ENCODE measurements at regions not wholly inside any gene's neighbourhood (a gene's known extent, or its start where the extent isn't known, plus 50 kb on each side); places are given as distances from the start of the nearest gene placed in this dataset.
"Not testable (repeated sequence)": the region's sequence is repeated elsewhere in the genome, so short reads cannot be mapped to it uniquely, and the experiment has no call there.

DNA sequence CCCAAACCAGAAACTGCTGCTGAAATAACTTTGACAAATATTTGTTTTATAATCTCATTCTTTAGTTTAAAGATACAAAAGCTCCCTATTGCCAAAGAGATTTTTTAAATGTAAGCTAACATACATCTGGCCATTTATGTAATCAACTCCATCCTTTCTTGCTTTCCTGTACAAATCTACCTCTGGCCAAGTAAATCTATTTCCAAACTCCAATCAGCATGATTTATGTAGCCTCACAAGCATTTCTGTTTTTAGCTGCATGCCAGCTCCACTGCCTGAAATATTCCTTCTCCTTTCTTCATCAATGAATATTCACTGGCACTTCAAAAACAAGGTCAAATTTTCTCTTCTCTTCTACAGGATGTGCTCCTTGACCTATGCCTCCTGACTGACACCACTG, 80.0 kb downstream of the SHOX2 start:
- no peak for DNase-seq

DNA sequence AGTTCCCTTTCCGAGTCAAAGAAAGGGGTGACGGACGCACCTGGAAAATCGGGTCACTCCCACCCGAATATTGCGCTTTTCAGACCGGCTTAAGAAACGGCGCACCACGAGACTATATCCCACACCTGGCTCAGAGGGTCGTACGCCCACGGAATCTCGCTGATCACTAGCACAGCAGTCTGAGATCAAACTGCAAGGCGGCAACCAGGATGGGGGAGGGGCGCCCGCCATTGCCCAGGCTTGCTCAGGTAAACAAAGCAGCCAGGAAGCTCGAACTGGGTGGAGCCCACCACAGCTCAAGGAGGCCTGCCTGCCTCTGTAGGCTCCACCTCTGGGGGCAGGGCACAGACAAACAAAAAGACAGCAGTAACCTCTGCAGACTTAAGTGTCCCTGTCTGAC, 86.3 kb downstream of the SHOX2 start:
- not testable (repeated sequence) for DNase-seq

DNA sequence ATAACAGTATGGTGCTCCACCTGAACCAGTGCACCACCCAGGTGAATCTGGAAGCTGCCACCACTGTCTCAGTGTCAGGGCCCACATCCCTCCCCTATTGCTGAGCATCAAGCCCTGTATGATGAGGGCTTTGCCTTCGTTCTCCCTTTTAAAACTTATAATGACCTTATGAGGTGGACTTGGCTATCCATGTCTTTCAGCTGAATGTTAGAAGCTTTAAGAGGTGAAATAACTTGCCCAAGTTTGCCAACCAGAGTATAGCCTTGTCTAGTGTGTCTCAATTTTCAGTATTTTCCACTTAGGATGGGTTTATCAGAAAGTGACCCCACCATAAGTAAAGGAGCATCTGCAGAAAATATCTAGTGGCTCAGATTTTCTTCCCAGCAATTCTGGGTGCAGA, 87.8 kb downstream of the SHOX2 start:
- DNase-seq = no peak

DNA sequence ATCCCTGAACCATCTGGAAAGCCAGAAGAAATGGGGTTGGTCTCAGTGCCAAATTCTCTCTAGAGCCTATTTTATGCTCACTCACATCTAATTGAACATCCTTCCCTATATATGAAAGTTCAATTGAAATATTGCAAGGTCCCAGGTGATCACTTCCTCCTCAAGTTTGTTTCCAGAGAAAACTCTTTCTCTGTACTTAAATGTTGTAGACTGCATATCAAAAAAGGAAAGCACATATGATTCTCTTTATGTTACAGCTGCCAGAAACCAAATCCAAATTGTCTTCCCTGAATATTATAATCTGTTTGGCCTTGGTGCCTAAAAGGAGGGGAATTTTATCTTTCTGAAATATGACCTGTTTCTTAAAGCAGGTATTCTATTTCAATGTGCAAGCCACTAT, 93.3 kb downstream of the SHOX2 start:
- no peak for DNase-seq

DNA sequence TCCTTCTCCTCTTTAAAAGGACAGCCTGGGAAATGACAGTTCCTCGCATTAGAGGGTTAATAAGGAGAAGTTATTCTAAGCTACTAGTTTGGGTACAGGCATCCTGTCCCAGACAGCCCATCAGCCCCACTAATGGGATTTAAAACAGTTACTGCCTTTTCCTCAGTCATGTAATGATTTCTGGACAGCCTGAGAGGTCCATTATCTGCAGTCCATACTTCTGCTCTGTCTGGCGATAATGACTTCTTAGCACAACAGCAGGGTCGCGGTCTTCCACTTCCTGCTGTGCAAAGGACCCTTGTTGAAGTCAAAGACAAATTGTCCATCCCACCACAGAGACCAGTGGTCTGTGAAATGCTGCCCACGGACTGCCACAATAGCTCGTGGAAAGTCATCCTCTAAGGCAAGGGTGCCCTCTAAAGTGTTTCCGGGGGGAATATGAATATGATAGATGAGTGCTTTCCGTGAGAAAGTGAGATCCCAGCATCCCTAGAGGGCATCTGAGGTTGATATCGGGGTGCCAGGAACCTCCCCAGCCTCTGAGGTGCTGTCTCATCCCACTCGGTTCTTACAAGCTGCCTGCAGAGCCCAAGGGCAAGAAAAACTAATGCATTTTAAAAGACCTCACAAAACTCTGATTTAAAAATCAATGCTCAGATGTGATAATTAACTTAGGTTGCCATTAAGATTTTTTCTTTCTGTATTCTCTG, 100.7 kb downstream of the SHOX2 start:
- no peak for DNase-seq

DNA sequence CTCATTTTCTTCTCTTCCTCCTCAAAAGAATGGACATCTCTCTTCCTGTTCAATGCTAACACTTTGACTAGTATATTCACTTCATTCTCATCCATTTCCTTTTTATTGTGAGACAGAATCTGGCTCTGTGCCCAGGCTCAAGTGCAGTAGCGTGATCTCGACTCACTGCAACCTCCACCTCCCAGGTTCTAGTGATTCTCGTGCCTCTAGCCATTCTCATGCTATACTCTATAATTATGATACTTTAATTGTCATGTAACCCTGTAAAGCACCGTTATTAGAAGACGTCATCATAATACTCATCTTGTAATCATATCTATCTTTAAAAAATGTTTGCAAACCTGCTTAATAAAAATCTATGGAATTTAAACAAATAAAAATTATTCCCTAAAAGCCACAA, 107.0 kb downstream of the SHOX2 start:
- no peak for DNase-seq

DNA sequence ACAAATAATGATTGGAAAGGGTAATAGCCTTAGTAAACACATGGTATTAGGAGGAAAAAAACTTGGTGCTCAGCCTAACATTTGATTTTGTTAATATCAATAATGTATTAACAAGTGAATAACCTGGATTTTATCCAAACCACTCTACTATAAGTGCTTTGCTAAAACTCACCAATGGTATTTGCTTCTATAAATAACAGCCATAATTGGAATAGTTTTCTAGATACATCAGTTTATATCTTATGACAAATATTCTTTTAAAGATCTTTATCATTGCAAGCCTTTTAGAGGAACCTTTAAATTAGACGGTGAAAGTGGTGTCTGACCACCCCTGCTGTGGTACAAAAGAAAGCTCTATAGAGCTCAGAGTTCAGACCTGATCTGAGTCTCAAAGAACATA, 123.9 kb downstream of the SHOX2 start:
- DNase-seq = no peak

DNA sequence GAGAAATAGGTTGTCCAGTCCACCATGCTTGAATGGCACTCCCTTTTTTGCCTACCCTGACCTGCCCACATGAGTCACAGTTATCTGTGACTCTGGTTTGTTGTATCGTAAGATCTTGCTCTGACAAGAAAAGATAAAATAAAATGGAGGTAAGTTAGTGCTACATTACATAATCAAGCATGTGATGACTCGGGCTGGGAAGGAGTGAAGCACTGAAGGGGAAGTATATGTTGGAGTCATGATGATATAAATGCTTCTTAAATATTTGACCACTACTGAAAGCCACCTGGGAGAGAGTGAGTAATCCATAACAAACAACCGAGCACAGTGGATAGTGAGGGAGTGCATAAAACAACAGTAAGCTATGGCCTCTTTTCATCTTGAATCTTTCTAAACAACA, 124.4 kb downstream of the SHOX2 start:
- DNase-seq = no peak

DNA sequence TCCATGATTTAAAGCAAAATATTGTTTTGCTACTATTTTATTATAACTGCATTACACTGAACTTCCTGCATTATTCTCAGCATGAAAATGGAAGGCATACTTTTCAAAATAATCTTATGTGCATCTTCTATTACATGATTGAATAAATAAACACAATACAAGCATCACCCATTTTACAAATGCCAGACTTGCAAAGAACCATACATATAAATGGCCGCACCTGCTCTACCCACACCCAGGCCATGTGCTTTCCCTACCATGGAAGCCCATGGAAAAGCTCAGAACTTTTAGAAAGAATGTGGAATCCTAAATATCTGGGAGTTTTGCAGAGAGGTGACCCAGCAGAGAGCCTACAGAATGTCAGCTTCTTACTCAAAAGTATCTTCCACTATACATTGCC, 127.2 kb downstream of the SHOX2 start:
- no peak for DNase-seq

DNA sequence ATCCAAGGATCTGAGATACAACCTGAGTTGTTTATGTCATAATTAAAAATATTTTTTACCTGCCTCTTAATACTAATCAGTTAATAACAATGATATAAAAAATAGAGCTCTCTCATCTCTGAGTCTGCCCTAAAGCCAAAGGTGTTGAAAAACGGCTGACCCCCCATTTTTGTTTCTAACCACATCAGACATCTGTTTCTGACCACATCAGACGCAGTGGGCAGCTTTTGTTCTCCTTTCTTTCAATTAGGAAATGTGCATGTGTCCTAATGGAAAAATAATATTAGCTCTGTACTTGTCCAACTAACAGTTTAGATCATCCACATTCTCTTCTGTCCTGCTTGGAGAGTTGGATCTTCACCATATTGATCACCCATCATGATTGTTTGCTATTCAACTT, 144.6 kb downstream of the SHOX2 start:
- DNase-seq = no peak

DNA sequence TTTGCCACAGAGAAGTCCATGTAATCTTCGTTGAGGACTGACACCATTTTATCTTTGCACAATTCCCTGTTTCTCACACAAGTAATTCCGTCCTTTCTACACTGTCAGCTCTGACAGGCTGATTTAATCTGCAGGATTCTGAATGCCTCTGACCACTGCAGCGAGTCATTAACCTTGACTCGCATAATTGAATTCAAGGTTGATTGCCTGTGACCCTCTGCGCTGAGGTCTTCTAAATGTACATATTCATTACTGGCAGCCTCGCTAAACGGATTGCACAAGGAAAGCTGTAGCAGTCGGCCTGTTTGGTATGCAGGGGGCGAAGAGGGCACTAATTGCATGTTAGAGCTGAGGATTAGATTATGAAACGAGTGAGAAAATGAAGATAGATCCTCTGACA, 147.8 kb downstream of the SHOX2 start:
- no peak for DNase-seq

DNA sequence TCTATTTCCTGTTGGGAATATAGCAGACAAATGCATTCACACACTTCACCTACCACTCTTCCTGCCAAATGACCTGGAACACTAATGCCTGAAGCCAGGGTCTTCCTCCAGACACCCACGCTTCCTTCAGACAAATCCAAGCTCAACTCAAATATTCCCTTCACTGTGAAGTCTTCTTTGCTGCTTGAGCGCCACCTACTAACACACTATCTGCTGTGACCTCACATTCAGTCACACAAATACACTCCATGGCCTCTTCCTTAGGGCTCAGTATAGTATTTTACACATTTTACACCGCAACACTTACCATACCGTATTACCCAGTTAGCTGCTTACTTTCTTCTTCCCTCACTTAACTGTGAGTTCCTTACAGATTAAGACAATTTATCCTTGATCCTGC, 149.4 kb downstream of the SHOX2 start:
- no peak for DNase-seq

DNA sequence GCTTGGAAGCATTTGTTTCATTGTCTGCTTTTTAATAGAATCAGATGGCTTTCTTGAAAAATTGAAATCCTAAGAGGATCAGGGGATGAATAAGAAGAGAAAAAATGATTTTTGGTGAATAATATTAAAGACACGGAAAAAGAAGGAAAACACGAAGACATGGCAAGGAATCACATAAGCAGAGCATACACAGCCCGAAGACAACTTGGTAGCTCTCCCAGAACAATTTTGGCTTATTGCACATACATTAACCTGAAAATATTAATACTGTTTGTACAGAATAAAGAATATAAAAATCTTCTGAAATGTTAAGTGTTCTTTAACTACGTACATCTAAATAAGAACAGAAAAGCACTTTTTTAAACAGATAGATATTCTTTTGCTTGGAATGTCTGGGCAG, 150.0 kb downstream of the SHOX2 start:
- no peak for DNase-seq

DNA sequence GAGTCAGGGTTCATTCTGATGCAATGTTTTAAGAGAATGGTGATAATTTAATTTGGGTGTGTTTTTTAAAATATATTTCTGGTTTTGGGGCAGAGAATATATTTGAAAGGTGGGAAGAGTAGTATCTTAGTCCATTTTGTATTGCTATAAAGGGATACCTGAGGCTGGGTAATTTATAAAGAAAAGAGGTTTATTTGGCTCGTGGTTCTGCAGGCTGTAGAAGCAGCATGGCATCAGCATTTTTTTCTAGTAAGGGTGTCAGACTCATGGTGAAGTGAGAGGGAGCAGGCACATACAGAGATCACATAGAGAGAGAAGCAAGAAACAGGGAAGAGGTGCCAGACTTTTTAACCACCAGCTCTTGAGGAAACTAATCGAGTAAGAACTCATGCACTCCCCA, 152.7 kb downstream of the SHOX2 start:
- DNase-seq = no peak

DNA sequence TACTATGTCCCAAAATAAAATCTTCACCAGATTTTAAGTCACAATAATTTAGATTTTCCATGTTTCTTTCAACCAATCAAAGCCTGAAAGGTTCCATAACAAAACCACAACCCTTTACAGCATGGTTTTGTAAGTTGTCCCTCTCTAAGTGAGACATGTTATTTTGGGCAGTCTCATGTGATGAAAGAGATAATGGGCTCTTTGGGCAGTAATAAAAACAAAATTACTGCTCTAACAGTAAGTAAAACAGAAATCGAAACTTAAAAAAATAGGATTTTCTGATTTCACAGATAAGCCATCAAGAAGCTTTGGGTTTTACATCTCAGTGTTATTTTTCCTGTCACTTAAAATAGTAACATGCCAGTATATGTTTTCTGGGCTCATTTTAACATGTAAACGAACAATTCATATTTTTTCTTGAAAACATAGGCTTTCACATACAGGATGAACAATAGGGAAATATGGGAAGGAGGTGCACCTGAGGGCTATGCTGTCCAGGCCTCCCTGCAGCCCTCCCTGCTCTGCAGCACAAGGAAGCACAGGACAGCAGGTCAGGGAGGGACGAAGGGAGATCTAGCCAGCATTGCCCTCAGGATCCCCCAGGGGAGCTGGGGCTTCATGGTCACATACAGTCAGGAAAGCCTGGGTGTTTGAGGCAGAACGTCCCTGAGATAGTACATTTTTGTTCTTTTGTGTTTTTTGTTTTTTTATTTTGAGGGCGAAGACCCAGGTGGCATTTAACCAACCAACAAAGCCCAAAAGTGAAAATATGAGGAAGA, 157.4 kb downstream of the SHOX2 start:
- no peak for DNase-seq

DNA sequence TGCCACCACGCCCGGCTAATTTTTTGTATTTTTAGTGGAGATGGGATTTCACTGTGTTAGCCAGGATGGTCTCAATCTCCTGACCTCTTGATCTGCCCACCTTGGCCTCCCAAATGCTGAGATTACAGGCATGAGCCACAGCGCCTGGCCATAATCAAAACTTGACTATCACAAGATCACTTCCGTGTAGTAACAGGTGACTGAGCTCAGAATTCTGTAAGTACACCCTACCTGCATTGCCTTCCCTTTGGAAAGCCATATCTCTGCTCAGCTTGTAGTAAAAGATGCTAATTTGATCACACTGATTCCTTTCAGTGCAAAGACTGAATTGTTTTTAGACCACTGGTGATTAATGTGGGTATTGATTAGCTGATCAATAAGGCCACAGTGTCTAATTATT, 167.1 kb downstream of the SHOX2 start:
- DNase-seq = no peak

DNA sequence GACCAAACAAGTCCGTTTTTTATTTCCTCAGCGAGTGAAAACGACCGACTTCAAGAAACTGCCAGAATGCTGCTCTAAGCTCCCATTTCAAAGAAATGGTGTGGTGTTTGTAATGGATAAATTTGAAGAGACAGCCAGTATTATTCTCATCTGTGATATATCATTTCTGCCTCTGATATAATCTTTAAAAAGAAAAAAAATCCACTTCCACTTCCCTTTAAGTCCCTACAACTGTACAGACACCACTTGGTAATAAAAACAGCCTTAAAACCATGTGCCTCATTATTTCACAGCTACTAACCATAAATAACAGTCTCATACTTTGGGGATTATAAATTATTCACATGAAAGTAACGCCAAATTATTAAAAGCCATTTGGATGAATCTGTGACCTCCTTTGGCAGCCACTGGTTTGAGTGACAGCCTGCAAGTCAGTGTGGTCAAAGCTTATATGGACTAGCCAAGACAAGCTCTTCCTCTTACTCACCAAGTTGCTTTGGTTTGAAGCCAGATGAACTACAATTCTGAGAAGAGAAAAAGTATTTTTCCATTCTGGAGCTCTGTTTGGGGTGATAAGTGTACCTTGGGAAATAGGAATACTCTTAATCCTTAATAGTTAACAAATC, 168.0 kb downstream of the SHOX2 start:
- no peak for DNase-seq

DNA sequence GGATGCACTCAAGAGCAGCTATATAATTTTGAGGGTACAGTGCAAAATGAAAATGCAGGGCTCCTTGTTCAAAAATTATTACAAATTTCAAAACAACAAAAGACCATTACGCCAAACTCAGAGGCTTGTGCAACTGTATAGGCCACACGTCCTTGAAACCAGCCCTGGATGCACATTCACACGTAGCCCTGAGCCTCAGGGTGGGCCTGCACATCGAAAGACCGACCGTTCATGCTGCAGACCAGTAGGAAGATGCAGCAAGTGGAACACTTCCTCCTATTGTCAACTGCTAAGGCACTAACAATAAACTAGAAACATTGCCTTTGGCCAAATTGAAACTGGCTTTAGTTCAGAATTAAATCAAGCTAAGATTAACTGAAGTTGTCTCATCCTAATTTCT, 174.7 kb downstream of the SHOX2 start:
- DNase-seq = no peak

DNA sequence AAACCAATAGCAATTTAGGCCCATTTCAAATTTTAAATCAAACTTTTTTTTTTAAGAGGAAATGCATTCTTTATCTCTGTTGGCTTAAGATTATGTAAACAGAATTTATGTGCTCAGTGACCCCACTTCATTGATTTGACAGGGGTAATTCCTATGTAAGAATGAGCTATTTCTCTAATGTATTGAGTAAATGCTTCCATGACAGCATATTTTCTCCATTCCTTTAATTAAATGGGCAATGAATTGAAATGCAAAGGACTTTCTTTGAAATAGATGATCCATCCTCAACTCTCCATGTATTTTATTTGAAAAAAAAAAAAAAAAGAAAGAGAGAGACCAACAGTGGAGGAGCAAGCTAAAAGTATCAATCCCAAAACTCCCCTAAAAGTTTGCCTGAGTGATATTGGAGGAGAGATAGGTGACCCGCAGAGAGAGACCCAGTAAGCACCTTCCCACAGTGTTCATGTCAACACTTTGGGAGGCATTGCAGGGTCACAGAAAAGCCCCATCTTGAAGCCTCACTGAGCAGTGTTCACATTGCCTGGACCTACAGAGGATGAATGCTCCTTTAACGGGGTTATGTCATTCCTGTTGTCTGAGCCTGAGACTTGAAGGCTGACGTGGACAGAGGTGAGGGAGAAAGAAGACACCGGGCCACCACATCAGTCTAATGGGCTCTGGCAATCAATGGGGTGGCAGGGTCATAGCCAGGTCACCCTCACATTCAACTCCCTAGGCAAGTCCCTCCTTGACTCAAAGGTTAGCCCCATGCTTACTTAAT, 176.0 kb downstream of the SHOX2 start:
- DNase-seq = no peak

DNA sequence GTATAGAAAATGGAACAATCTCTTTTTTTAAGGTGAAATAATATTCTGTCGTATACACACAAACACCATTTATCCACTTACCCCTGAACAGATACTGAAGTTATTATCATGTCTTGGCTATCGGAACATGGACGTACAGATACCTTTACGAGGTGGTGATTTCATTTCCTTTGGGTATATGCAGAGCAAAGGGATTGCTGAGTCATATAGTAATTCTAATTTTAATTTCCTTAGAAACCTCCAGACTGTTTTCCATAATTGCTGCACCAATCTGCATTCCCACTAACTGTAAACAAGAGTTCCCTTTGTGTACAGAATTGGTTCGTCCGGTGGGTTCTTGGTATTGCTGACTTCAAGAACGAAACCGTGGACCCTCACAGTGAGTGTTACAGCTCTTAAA, 179.4 kb downstream of the SHOX2 start:
- DNase-seq = no peak

DNA sequence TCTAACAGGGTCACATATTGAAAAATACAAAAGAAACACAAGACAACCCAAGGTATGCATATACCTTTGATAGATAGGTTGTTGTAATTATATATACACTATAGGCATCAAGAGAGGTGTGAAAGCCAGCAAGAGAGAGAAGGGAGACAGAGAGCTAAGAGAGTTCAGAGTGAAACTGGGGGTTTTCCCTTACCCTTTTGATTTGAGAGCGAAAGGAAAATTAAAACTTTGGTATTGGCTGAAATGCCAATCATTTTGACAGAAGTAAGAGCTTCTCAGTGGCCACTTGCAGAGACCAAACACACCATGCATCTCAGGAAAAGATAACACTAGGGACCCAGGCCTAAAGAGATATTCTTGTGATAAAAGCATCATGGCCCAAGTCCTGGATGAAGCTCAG, 183.6 kb downstream of the SHOX2 start:
- DNase-seq = no peak

DNA sequence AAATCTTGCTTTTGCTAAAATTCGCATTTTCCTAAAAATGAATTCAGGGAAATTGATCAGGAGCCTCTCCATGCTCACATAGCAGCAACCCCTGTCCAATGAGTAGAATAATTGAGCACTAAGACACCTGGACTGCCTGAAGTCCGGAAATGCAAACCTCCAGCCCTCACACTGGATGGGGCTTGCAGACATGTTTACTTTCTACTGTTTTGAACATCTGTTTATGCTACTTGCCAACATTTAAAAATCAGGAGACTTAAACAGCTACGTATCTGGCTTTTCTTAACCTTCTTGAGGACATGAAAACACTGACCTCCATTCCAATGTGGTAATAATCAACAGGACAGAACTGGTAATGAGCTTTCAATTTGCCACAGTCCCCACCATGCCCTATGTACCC, 184.4 kb downstream of the SHOX2 start:
- no peak for DNase-seq

All from NCI-H187 treated with DMSO at 0.1 percent for 48 hours (cell line).